ENCODE measurements at regions not wholly inside any gene's neighbourhood (a gene's known extent, or its start where the extent isn't known, plus 50 kb on each side); places are given as distances from the start of the nearest gene placed in this dataset.

DNA sequence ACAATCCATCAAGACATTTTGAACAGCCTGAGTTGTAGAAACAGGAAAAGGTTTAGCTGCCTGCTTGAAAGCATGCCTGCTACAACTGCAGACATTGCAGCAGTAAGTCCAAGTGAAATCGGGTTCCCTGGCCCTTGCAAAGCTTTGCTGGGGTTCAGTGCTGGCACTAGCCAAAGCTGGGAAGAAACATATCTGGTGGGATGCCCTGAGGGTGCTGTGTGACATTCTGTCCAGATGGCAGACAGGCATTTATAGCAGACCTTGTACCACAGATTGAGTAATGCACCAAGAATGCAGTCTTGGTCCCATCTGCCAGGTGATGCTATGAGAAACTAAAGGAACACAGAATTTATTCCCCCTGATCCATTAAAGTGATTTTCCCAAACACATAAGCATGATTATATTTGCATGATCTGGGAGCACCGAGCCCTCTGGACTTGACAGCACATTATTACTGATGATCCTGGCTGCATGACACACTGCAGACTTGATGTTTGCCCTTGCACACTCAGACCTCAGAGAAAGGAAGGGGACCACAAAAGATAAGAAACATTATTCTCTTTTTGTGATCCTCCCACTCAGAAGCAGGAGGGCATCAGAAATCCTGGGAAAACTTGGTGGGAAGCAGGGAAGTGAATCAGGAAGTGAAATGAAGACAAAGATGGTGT is 223.7 kb upstream of the FAM78B start:
- Histone ChIP-seq H4K20me1 (ENCODE audit: insufficient read depth) (no peaks in the 10 kb centered on the region), H3K27ac (ENCODE audit: low read depth, low read length) (no peak overlapping the region), H3K9ac (ENCODE audit: low read length) (no peak overlapping the region), H3K9me2 (ENCODE audit: insufficient read depth) (no peaks in the 10 kb centered on the region), H3K36me3 (ENCODE audit: control insufficient read depth in 1 of 2, insufficient read depth in 2 of 2, low read length in 2 of 2) (no peaks in the 10 kb centered on the region), H3K4me3 (replicated peaks in 1 of 2; ENCODE audit: low read depth in 1 of 2, low read length in 2 of 2) (no peak overlapping the region), H3K4me1 (ENCODE audit: control insufficient read depth in 1 of 2, insufficient read depth in 2 of 2, low read length in 2 of 2) (no peaks in the 10 kb centered on the region), H3K79me2 (ENCODE audit: insufficient read depth, low read length) (no peaks in the 10 kb centered on the region), H3K27me3 (ENCODE audit: insufficient read depth, low read length) (peaks cover 28% of the 10 kb centered on the region; the same call in 1 of the 2 replicates), H2AFZ (ENCODE audit: low read depth, low read length, poor library complexity, severe bottlenecking) (no peak overlapping the region), H3K9me3 (ENCODE audit: control insufficient read depth in 1 of 2, insufficient read depth in 1 of 2, low read depth in 1 of 2, low read length in 2 of 2) (no peaks in the 10 kb centered on the region), H3K4me2 (ENCODE audit: low read length) (no peak overlapping the region)
- intact Hi-C loops (cut with micrococcal nuclease) = no loop called here
- no peak for DNase-seq (ENCODE audit: low read depth, low spot score)
- BruUV-seq (replicated peaks) = no TSS peak
- RAD21 ChIA-PET (ENCODE audit: low non-redundant PET in 1 of 2, low total read pairs in 2 of 2, uncharacterized antibody in 2 of 2, unreplicated experiment in 2 of 2) = no interaction called here
- ATAC-seq = no peak
- POLR2A ChIA-PET = no interaction called here
- no peak for TF ChIP-seq ZNF274 (IDR thresholded peaks at IDR 0.05; ENCODE audit: low read depth, low read length)
- TF ChIP-seq, protein P1, sequence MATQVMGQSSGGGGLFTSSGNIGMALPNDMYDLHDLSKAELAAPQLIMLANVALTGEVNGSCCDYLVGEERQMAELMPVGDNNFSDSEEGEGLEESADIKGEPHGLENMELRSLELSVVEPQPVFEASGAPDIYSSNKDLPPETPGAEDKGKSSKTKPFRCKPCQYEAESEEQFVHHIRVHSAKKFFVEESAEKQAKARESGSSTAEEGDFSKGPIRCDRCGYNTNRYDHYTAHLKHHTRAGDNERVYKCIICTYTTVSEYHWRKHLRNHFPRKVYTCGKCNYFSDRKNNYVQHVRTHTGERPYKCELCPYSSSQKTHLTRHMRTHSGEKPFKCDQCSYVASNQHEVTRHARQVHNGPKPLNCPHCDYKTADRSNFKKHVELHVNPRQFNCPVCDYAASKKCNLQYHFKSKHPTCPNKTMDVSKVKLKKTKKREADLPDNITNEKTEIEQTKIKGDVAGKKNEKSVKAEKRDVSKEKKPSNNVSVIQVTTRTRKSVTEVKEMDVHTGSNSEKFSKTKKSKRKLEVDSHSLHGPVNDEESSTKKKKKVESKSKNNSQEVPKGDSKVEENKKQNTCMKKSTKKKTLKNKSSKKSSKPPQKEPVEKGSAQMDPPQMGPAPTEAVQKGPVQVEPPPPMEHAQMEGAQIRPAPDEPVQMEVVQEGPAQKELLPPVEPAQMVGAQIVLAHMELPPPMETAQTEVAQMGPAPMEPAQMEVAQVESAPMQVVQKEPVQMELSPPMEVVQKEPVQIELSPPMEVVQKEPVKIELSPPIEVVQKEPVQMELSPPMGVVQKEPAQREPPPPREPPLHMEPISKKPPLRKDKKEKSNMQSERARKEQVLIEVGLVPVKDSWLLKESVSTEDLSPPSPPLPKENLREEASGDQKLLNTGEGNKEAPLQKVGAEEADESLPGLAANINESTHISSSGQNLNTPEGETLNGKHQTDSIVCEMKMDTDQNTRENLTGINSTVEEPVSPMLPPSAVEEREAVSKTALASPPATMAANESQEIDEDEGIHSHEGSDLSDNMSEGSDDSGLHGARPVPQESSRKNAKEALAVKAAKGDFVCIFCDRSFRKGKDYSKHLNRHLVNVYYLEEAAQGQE (IDR thresholded peaks at IDR 0.05; ENCODE audit: low read depth) = no peak
- no peak for TF ChIP-seq CBX3 (IDR thresholded peaks at IDR 0.05; ENCODE audit: low read depth)
- TF ChIP-seq ZBTB33 (IDR thresholded peaks at IDR 0.05; ENCODE audit: extremely low read depth, insufficient replicate concordance, low read length) = no peak
- no peak for TF ChIP-seq EGR1 (IDR thresholded peaks at IDR 0.05; ENCODE audit: low read depth)
- no peak for TF ChIP-seq EZH2 (IDR thresholded peaks at IDR 0.05)
- CTCF ChIA-PET = no interaction called here
